ENCODE measurements at regions not wholly inside any gene's neighbourhood (a gene's known extent, or its start where the extent isn't known, plus 50 kb on each side); places are given as distances from the start of the nearest gene placed in this dataset.

- TF ChIP-seq CTCF (IDR thresholded peaks at IDR 0.05) (no peak), POLR2A (IDR thresholded peaks at IDR 0.05) (no peak)
Measured at GRCh38 chr9:93893899-93894690, 61.1 kb downstream of the BARX1 start.
